Sigmoid colon (tissue), 4 donors: ENCODE measurements at regions not wholly inside any gene's neighbourhood (a gene's known extent, or its start where the extent isn't known, plus 50 kb on each side); places are given as distances from the start of the nearest gene placed in this dataset.

Source experiments
- CTCF ChIP-seq, 4 experiments: fragments of 450-650 bp in 3 of 4; fragments of 200-600 bp in 1 of 4; IDR thresholded peaks; one replicate each; pipeline ENCODE4 v1.5.1; 2016 to 2019; ENCODE audit warnings: antibody characterized with exemption in 4 of 4, mild to moderate bottlenecking in 3 of 4, moderate library complexity in 2 of 4
- EP300 ChIP-seq, 4 donors: sonication (generic); formaldehyde crosslinking; IDR thresholded peaks; one replicate each; pipeline ENCODE4 v1.6.1; 2017; ENCODE audit warnings: antibody characterized with exemption in 4 of 4
- POLR2A ChIP-seq, 2 donors: fragments of 450-650 bp; IDR thresholded peaks; one replicate each; pipeline ENCODE4 v1.6.1; 2016; ENCODE audit warnings: antibody characterized with exemption in 2 of 2, mild to moderate bottlenecking in 2 of 2, moderate library complexity in 2 of 2
- POLR2AphosphoS5 ChIP-seq, 4 donors: sonication (generic); formaldehyde crosslinking; IDR thresholded peaks; one replicate each; pipeline ENCODE4 v1.6.1; 2017; ENCODE audit warnings: antibody characterized with exemption in 4 of 4

- TF ChIP-seq CTCF (IDR thresholded peaks at IDR 0.05): no peak
- TF ChIP-seq POLR2A (IDR thresholded peaks at IDR 0.05): no peak
- TF ChIP-seq POLR2AphosphoS5 (IDR thresholded peaks at IDR 0.05): no peak
- TF ChIP-seq EP300 (IDR thresholded peaks at IDR 0.05): no peak
Observed at GRCh38 chr18:68440433-68440832, 274.5 kb downstream of the TMX3 start.
